HG02981 (cell line): ENCODE measurements at regions not wholly inside any gene's neighbourhood (a gene's known extent, or its start where the extent isn't known, plus 50 kb on each side); places are given as distances from the start of the nearest gene placed in this dataset.
"Not testable (repeated sequence)": the region's sequence is repeated elsewhere in the genome, so short reads cannot be mapped to it uniquely, and the experiment has no call there.

Experiments used
- ATAC-seq: cut with Tn5 transposase; IDR thresholded peaks from one replicate; pipeline ENCODE4 v1.9.1; 2021; ENCODE audit warnings: mild to moderate bottlenecking, moderate library complexity; ENCODE audit not compliant: unreplicated experiment

DNA sequence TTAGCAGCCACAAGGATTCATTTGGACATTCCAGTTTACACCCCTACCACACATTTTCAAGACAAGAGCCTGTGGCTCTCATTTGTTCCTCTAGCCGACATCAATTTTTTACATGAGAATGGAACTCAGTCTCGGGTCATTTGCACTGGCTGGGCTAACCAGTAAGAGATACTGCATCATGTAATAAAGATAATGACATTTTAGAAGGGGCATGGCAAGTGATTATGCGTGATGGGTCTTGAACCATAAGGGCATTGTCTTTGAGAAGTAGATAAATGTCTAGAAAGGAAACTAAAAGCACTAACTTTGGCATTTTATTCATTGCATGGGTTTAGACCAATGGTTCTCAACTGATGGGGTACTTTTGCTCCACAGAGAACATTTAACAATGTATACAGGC lies 146.0 kb upstream of the GRM7 start:
- no peak for ATAC-seq

DNA sequence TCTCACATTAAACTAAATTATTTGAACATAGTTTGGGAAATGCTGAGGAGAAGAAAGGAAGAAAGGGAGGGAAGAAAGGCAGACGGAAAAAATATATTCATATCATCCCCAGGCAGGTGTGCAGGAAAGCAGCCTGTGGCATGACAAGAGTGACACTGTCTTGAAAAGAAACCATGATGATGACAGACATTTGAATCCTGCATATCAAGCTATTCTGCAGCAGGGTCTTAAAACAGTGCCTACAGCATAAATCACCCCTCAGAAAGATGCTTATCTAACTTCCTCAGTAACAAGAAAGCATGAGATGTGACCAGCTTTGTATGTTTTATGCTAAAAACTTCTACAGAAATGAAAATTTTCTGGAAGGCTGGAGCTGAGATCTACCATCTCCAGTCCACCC lies 144.5 kb upstream of the GRM7 start:
- ATAC-seq, result no peak

DNA sequence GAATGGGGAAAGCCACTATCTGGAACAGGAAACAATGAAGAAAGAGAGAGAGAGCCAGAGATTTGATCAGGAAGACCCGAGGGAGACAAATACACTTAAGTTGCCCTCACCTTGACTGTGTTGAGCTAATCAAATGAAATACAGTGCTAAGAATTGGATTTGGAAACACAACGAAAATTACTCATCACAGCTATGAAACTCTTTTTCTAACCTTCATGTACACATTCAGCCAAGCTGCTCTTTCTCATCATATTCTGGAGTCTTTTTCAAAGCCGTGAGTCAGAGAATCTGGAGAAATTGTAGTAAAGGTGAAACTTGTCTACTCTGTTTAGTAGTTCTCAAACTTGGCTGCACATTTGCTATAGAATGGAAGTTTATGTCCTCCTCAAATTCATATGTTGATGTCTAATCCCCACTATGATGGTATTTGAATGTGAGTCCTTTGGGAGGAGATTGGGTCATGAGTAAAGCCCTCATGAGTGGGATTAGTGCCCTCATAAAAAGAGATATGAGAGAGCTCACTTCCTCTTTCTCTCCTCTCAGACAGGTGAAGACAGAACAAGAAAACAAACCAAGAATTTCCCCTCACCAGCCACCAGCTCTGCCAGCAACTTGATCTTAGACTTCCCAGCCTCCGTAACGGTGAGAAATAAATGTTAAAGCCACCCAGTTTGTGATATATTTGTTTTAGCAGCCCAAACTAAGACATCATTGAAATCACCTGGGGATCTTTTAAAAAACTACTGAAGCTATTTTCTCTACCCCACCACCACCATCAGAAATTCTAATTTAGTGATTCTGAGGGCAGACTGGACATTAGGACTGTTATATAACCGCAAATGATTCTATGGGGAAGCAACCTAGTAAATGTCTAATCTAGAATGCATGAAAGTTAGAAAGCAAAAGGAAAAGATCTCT lies 143.6 kb upstream of the GRM7 start:
- peak; percentile 92 for ATAC-seq

DNA sequence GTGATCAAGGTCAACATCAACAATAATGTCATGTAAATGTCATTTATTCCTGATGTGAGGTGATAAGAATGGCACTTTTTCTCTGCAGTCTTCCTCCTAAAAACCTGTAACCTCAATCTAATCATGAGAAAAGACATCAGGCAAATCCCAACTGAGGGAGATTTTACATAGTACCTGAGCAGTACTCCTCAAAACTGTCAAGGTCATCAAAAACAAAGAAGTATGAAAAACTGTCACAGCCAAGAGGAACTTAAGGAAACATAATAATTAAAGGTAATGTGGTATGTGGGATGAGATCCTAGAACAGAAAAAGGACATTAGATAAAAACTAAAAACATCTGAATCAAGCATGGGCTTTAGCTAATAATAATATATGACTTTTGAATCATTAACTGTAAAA lies 140.9 kb upstream of the GRM7 start:
- no peak for ATAC-seq

DNA sequence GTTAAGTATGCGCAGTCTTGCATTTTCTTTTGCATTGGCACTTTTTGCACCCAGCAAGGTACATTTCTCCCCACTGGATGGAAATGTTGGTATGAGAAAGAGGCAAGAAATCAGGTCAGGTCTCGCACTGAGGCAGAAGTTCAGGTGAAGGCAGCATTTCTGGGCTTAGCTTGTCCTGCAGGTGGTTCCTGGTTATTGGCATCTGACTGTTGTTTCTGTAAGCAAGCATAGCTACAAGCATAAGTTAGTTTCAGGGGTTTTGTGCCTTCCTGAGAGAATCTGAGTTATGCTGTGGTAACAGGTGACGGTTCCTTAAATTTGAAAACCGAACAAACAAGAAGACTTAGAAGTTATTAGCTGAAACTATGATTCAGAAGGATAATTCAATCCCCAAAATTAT lies 139.4 kb upstream of the GRM7 start:
- no peak for ATAC-seq

DNA sequence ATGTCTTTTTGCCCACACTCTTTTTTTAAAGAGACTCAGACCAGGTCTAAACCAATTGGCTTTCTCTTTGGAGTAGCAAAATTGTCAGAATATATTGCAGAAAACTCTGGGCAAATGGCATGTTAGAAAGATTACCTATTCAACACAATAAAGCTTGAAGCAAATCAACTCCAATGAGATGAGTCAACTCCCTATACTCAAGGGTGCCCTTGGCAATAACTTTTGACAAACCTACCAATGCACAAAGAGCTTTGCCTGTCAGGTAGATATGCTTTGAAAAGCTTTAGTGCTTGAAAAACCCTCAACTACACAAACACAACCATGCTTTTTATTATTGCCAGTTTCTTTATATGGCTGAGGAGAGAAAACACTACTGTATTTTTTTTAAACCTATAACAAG lies 137.7 kb upstream of the GRM7 start:
- ATAC-seq, result no peak

DNA sequence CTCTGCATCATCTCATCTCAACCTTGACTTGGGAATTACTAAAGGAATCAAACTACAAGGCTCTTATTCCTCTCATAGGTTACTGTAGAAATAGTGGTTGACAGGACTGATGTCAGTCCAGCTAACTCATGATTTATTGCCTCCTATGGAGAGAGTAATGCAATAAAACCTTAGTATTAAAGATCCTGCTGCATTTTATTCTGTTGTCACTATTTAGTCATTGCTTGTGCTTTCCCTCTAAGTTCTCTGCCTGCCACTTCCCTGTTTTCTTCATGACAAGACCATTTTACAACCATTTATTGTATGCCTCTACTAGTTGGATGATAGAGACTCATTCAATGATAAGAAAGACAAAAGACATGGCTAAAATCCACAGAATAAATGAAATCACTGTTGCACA lies 134.1 kb upstream of the GRM7 start:
- ATAC-seq, result no peak

DNA sequence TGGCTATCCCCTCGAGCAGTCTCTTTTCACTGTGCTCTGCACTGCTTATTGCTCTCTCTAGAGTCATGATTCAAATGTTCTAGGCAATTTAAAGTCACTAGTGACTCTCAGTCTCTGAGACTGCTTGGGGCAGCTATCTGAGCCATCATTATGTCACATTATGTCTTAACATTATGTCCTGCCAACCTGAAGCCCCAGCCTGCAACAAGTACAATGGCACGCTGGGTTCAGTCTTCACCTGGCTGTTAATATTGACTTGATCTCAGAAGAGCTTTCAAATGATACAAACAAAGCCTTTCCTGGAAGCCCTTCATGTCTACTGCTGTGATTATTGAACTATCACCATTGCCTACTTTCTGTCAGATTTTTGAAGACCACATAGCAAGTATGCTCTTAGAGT lies 128.1 kb upstream of the GRM7 start:
- ATAC-seq, result no peak

DNA sequence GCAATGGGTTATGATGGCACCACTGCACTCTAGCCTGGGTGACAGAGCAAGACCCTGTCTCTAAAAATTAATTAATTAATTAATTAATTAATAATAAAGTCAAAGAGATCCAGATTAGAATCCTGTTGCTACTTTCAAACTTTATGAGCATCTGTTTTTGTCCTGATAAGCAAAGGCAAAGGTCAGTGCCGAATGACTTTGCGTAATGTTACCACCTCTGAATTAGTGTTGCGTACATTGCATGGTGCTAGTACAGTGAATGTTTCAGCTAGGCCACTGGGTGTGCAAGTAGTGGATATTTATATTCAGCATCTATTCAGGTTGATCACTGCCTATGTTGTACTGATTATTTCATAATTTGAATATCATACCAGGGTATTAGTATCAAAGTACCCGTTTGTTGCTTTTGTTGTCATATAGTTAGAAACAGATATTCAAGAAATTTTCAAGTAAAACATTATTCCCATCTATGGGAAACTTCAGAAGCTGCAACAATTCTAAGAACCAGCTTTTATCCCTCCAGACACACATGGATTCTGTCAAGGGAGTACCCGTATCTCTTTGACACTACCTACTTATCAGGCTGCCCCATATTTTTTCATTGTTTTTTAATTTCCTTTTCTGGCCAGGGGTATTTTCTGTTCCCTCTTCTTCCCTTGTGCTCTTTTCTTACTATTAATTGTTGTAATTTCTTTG lies 127.1 kb upstream of the GRM7 start:
- ATAC-seq, result no peak

DNA sequence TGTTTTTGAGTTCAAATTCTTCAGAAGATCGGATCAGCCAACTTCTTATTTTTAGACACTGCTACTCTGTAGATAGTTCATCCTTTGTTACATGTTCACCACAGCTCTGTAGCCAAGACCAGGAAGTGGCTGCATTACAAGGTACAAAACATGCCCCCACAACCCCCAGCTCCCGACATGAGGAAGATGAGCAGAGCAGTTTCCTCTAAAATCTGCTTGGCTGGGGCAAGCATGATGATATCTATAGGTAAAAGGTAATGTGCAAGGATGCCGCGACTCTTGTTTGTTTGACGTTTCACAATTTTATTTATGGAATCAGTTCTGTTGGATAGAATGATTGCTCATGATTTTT lies 126.5 kb upstream of the GRM7 start:
- ATAC-seq, result no peak

DNA sequence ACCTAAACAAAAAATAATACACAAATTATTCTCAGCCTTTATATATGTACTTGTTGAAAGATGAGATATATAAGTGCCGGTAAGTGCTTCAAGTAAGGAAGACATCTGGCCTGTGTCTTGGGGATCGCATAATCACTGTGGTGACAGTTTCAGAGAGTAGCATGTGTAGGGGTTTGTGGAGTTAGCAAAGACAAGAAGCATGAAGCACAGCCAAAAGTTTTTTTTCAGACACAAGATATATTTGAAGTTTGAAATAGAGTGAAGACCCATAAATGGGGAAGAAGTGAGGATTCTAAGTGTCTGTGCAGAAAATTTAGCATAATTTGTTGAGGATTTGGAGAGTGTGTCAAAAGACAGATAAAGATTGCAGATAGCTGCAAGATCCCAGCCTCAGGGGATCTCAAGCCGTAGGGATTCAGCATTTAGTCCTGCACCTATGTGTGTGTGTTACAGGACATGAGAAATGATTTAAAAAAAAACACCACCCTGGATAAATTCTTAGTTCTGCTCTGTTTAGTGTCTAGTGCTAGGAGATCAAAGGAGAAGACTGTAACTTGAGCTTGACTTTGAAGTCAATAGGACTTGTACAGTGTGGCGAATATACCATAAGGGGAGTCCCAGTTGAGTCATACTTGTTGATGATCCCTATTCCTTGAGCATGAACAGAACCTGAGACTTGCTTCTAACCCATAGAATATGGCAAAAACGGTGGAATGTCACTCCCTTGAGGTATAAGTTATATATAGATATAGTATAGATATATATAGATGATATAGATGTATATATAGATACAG lies 123.9 kb upstream of the GRM7 start:
- ATAC-seq, result no peak

DNA sequence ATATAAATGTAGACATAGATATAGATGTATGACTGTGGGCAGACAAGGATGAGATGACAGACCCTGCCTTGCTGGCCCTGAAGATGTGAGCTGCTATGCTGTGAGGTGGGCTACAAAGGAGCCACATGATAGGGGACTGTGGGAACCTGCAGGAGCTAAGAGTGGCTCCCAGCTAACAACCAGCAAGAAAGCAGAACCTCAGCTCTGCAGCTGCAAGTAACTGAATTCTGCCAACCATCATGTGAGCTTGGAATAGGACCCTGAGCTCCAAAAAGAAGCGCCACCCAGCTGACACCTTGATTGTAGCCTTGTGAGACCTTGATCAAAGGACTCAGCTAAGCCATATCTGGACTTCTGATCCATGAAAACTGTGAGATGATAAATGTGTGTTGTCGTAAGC lies 123.3 kb upstream of the GRM7 start:
- ATAC-seq, result no peak

DNA sequence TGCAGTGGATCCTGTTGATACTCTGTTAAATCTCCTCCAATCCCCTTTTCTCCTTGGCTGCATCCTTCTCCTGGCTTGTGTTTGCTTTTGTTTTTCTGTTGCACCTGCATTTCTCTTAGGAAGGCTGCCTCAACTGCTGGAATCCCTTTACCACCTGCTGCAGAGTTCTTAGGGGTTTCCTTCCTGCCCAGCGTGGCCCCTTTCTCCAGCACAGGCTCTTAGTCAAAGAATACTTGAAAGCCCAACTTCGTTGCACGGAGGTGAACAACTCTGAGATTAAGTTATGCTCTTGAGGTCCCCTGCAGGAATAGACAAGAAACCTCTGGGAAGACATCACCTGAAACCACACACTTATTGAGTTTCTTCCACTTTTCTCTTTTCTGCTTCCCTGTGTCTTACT lies 121.6 kb upstream of the GRM7 start:
- no peak for ATAC-seq

DNA sequence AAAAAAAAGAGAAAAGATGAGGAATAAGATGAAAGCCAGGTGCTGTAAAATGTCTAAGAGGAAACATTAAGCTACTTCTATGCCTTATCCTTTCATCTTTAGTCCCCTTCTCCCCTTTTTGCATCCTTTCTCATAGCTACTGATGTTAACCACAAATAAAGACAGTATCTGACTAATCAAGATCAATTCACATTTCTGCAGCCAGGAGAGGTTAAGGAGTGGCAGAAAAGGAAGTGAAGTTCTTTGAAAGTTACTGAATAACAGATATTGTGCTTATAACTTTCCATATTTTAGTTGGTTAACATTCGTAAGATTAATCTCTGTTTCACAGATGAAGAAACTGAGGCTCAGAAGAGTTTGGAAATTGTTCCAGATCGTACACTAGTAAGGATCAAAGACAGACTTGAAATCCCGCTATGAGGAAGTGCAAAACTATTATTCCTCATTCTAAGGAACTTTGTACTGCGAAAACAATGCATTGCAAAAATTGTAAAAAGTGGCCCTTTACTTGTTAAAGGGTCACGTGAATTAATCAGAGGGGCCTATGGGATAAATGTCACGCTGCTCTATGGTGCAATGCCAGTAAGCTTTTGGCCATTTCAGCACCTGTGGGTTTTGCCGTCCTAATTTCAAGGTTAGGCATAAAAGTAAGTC lies 117.7 kb upstream of the GRM7 start:
- ATAC-seq, result no peak

DNA sequence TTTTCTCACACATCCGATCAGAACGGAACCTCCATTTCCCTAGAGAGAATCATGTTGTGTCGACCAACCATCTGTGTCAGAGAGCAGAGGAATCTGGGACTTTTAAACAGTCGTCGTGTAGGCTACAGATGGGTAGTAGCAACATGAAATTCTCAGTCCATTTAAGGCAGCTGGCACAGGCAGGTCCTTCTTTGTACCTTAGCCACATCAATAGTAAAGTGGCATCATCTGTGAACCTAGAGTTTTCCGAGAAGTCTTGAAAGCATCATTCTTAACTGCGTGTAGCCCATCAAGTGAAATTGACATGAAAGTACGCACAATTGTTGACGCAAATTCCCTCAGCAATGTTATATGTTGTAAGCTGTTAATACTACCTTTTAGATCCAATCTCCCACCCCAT lies 114.5 kb upstream of the GRM7 start:
- no peak for ATAC-seq

DNA sequence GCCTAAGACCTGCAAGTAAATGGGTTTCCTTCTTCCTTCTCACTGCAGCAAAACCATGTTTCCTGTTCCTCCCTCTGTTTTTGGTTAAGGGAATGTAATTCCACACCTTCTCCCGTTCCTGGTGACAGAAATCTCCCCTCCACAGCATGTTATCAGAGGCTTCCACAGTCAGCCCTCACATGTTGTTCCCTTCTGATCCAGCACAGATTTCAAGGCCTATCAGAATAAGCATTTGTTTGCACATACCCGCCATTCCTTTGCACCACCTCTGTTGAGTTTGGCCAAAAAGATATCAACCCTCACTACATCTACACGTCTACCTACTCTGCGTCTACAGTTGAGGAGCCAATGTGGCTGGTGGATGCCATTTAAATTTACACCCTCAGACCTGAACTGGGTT lies 113.9 kb upstream of the GRM7 start:
- ATAC-seq, result no peak

DNA sequence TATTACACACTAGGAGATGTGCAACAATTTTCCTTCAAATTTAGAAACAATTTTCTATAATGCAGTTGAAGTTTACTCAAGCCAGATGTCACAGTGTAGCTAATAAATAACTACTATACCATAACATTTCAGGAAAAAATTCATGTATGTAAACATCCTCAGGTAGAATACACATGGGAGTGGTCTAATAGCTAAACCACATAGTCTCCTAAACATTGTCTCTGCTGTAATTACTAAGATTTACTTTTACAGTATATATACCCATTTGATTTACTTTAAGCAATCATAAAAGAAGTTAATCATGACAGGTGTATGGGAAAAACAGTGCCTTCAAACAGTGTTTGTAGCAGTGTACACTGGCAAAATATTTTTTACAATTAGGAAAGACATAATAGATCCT lies 110.1 kb upstream of the GRM7 start:
- ATAC-seq, result no peak

DNA sequence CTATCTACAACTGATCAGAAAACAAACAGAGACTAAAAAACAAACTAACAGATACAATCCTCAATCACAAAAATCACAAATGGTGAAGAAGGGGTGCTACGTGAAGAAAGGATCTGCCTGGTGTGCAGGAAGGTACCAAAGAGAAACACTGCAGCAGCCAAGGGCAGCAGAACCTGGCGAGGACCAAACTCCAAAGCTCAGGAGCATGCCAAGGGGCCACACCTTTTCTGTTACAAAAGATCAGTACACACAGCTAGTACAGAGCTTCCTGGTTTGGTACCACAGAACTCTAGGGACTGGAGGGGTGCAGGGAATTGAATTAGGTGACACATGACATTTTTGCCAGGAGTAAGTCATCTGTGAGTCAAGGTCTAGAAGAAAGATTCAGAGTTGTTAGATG lies 107.4 kb upstream of the GRM7 start:
- ATAC-seq, result no peak

DNA sequence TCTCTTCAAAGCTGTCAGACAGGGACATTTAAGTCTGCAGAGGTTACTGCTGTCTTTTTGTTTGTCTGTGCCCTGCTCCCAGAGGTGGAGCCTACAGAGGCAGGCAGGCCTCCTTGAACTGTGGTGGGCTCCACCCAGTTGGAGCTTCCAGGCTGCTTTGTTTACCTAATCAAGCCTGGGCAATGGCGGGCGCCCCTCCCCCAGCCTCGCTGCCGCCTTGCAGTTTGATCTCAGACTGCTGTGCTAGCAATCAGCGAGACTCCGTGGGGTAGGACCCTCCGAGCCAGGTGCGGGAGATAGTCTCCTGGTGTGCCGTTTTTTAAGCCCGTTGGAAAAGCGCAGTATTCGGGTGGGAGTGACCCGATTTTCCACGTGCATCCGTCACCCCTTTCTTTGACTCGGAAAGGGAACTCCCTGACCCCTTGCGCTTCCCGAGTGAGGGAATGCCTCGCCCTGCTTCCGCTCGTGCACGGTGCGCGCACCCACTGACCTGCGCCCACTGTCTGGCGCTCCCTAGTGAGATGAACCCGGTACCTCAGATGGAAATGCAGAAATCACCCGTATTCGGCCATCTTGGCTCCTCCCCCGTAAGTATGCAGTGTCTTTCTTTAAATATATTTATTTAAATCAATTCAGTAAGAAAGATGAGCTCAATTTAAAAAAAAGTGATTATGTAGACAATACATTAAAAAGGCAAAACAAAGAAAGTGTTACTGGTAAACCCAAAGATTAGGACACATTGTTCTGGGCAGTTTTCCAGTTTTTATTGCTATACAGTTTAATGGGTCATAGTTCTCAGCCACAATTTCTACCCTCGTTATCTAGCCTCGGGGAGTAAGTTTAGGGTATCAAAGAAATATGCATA lies 91.2 kb upstream of the GRM7 start:
- ATAC-seq, result not testable (repeated sequence)

DNA sequence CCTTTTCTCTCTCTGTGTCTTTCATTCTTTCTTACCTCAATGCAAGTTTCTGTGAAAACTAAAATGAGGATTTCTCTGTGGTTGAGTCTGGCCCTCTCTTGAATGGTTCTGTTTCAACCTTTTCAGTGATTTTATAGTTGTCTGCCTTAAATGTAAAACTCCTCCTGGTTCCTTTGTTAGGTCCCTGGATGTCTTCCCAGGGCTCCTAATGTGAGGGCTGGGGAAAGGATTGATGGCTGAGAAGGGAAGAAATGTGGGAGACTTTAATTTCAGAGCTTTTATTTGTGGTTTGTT lies 90.6 kb upstream of the GRM7 start:
- ATAC-seq, result no peak

DNA sequence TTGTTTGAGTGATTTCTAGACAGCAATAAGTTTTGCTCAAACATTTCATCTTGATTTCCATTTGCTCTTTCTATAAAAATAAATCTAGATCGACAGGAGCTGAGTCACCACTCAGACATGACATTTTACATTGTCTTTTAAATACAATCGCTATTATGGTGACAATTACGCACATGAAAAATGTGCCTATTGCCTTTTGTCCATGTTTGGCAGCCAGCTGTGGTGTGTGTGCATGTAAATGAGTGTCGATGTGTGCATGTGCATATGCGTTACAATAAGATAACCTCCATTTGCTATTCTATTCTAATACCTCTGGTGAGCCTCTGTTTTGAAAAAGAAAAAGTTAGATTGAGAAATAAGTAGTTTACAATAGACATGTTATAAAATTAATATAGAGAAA lies 89.7 kb upstream of the GRM7 start:
- no peak for ATAC-seq
